ENCODE measurements at regions not wholly inside any gene's neighbourhood (a gene's known extent, or its start where the extent isn't known, plus 50 kb on each side); places are given as distances from the start of the nearest gene placed in this dataset.

- TF ChIP-seq CTCF (conservative IDR thresholded peaks at IDR 0.05; ENCODE audit: low read length) (no peak), EZH2phosphoT487 (IDR thresholded peaks at IDR 0.05; ENCODE audit: borderline replicate concordance, low read depth, low read length) (no peak)
Observed at GRCh38 chr18:53819174-53819573, 405.3 kb downstream of the MBD2 start.
